ENCODE measurements at regions not wholly inside any gene's neighbourhood (a gene's known extent, or its start where the extent isn't known, plus 50 kb on each side); places are given as distances from the start of the nearest gene placed in this dataset.
"Not testable (repeated sequence)": the region's sequence is repeated elsewhere in the genome, so short reads cannot be mapped to it uniquely, and the experiment has no call there.

DNA sequence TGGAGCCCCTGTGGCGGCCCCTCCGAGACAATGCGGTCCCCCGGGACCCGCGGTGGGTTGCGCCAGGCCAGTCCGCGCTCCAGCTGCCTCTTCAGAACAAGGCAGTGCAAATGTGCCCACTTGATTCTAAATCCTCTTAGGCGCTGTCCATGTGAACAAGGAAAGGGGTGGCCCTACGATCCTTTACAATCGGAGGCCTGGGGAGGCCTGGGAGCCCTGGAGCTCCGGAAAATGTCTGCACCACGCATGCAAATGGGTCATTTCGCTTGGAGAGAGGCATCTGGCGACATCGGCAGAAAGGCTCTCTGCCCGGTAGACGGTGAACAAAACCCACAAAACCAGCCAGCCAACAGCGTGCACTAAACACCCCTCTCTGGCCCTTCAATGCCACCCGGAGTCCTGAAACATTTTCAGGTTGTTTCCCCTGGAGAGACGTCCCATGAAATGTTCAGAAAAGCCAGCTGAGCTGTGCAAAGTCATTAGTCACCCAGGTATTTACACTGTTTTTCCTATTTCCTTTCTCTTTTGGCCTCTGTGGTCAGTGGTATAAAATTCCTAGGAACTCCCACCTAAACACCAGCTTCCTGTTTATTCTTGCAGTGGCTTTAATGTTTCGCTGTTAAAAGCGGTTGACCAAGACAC is 102.8 kb upstream of the ZNF438 start:
- Histone ChIP-seq H3K4me3 (replicated peaks; ENCODE audit: low read depth, low read length) (peak overlapping the region; percentile 63), H3K27me3 (replicated peaks; ENCODE audit: control insufficient read depth, insufficient read depth, low read length) (no peaks in the 10 kb centered on the region), H3K36me3 (ENCODE audit: control insufficient read depth, insufficient read depth, low read length) (no peaks in the 10 kb centered on the region)
- TF ChIP-seq, protein P1, sequence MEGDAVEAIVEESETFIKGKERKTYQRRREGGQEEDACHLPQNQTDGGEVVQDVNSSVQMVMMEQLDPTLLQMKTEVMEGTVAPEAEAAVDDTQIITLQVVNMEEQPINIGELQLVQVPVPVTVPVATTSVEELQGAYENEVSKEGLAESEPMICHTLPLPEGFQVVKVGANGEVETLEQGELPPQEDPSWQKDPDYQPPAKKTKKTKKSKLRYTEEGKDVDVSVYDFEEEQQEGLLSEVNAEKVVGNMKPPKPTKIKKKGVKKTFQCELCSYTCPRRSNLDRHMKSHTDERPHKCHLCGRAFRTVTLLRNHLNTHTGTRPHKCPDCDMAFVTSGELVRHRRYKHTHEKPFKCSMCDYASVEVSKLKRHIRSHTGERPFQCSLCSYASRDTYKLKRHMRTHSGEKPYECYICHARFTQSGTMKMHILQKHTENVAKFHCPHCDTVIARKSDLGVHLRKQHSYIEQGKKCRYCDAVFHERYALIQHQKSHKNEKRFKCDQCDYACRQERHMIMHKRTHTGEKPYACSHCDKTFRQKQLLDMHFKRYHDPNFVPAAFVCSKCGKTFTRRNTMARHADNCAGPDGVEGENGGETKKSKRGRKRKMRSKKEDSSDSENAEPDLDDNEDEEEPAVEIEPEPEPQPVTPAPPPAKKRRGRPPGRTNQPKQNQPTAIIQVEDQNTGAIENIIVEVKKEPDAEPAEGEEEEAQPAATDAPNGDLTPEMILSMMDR (IDR thresholded peaks at IDR 0.05; ENCODE audit: insufficient read depth, low read length, poor library complexity, severe bottlenecking) = no peak
- peak; percentile 46 for DNase-seq (ENCODE audit: extremely low read depth, insufficient read length)

DNA sequence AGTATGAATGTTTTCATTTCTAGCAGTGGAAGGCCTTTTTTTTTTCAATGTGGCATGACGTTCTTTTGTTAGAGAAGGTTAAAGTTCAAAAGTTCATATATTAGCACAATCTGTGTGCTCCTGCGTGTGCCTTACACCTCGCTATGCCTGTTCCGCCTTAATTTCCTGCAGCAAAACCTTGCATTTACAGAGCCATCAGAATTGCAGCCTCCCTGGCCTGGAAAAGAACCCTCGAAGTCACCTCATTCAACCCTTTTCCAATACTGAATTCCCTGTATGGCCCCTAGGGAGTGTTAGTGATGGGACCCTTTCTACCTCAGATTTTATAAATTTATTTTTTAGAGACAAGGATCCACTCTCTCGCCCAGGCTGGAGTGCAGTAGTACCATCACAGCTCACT is 103.5 kb upstream of the ZNF438 start:
- no peak for DNase-seq (ENCODE audit: extremely low read depth, insufficient read length)
- H3K36me3 ChIP-seq (ENCODE audit: control insufficient read depth, insufficient read depth, low read length) = no peaks in the 10 kb centered on the region
- H3K27me3 ChIP-seq (replicated peaks; ENCODE audit: control insufficient read depth, insufficient read depth, low read length) = no peaks in the 10 kb centered on the region
- no peak overlapping the region for H3K4me3 ChIP-seq (replicated peaks; ENCODE audit: low read depth, low read length)
- TF ChIP-seq, protein P1 (IDR thresholded peaks at IDR 0.05; ENCODE audit: insufficient read depth, low read length, poor library complexity, severe bottlenecking) = no peak

DNA sequence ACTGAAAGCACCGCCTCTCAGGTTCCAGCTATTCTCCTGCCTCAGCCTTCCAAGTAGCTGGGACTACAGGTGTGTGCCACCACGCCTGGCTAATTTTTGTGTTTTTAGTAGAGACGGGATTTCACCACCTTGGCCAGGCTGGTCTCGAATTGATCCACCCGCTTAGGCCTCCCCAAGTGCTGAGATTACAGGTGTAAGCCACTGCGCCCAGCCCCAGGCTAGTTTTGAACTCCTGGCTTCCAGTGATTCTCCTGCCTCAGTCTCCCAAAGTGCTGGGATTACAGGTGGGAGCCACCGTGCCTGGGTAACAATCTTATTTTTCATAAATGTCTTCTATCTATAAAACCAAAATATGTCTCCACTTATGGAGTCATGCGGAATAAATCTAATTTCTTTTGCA is 104.1 kb upstream of the ZNF438 start:
- H3K36me3 ChIP-seq (ENCODE audit: control insufficient read depth, insufficient read depth, low read length); DNase-seq (ENCODE audit: extremely low read depth, insufficient read length); H3K27me3 ChIP-seq (replicated peaks; ENCODE audit: control insufficient read depth, insufficient read depth, low read length); H3K4me3 ChIP-seq (replicated peaks; ENCODE audit: low read depth, low read length): not testable (repeated sequence)

GRCh38 chr10:31136386-31136785 is 104.7 kb upstream of the ZNF438 start:
- no peaks in the 10 kb centered on the region for H3K36me3 ChIP-seq (ENCODE audit: control insufficient read depth, insufficient read depth, low read length)
- no peak for DNase-seq (ENCODE audit: extremely low read depth, insufficient read length)
- H3K27me3 ChIP-seq (replicated peaks; ENCODE audit: control insufficient read depth, insufficient read depth, low read length) = no peaks in the 10 kb centered on the region
- TF ChIP-seq, protein P1 (IDR thresholded peaks at IDR 0.05; ENCODE audit: insufficient read depth, low read length, poor library complexity, severe bottlenecking) = no peak
- no peak overlapping the region for H3K4me3 ChIP-seq (replicated peaks; ENCODE audit: low read depth, low read length)

GRCh38 chr10:31136930-31137885 is 105.5 kb upstream of the ZNF438 start:
- H3K4me3 ChIP-seq (replicated peaks; ENCODE audit: low read depth, low read length) = no peak overlapping the region
- no peaks in the 10 kb centered on the region for H3K36me3 ChIP-seq (ENCODE audit: control insufficient read depth, insufficient read depth, low read length)
- TF ChIP-seq, protein P1 (IDR thresholded peaks at IDR 0.05; ENCODE audit: insufficient read depth, low read length, poor library complexity, severe bottlenecking) = no peak
- H3K27me3 ChIP-seq (replicated peaks; ENCODE audit: control insufficient read depth, insufficient read depth, low read length) = no peaks in the 10 kb centered on the region
- DNase-seq (ENCODE audit: extremely low read depth, insufficient read length) = no peak

DNA sequence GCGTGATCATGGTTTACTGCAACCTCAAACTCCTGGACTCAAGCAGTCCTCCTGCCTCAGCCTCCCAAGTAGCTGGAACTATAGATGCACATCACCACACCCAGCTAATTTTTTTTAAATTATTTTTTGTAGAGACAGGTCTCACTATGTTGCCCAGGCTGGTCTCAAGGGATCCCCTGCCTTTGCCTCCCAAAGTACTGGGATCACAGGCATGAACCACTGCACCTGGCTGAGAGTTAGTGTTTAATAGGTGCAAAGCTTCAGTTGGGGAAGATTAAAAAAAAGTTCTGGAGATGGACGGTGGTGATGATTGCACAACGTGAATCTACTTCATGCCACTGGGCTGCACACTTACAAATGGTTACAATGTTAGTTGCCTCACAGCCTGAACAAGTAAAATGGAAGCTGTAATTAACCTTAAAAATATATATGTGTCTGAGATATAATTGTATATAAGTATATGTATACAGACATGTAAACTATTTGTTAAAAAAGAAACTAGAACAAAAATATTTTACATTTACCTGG is 106.4 kb upstream of the ZNF438 start:
- Histone ChIP-seq H3K4me3 (replicated peaks; ENCODE audit: low read depth, low read length) (no peak overlapping the region), H3K36me3 (ENCODE audit: control insufficient read depth, insufficient read depth, low read length) (no peaks in the 10 kb centered on the region), H3K27me3 (replicated peaks; ENCODE audit: control insufficient read depth, insufficient read depth, low read length) (no peaks in the 10 kb centered on the region)
- DNase-seq (ENCODE audit: extremely low read depth, insufficient read length) = no peak
- TF ChIP-seq, protein P1 (IDR thresholded peaks at IDR 0.05; ENCODE audit: insufficient read depth, low read length, poor library complexity, severe bottlenecking) = no peak

Data from GM06990 (cell line).